SKM-1 treated with dmso at 0.1 percent for 144 hours (cell line): ENCODE measurements at regions not wholly inside any gene's neighbourhood (a gene's known extent, or its start where the extent isn't known, plus 50 kb on each side); places are given as distances from the start of the nearest gene placed in this dataset.

Experiments
- DNase-seq: peaks from one replicate; lab custom pipeline; 2025; ENCODE audit not compliant: unreplicated experiment; lab: John Stamatoyannopoulos, UW

- DNase-seq: no peak
Observed at GRCh38 chr21:22535630-22536029, 1537.4 kb downstream of the NCAM2 start.

- no peak for DNase-seq
Observed at GRCh38 chr21:22536509-22536908, 1538.3 kb downstream of the NCAM2 start.

GRCh38 chr21:22544747-22545146 is 1546.5 kb downstream of the NCAM2 start:
- no peak for DNase-seq

GRCh38 chr21:22552390-22552789 is 1554.2 kb downstream of the NCAM2 start:
- DNase-seq: no peak

- DNase-seq: no peak
Observed at GRCh38 chr21:22554690-22555316, 1556.6 kb downstream of the NCAM2 start.

GRCh38 chr21:22556829-22557228 is 1558.6 kb downstream of the NCAM2 start:
- no peak for DNase-seq

GRCh38 chr21:22561946-22562345 is 1563.7 kb downstream of the NCAM2 start:
- no peak for DNase-seq

- DNase-seq: no peak
Observed at GRCh38 chr21:22573834-22574233, 1575.6 kb downstream of the NCAM2 start.

GRCh38 chr21:22575165-22575584 is 1577.0 kb downstream of the NCAM2 start:
- peak; percentile 51 for DNase-seq

GRCh38 chr21:22579741-22580140 is 1581.5 kb downstream of the NCAM2 start:
- DNase-seq: no peak

- no peak for DNase-seq
Observed at GRCh38 chr21:22582026-22582425, 1583.8 kb downstream of the NCAM2 start.

GRCh38 chr21:22584308-22584707 is 1586.1 kb downstream of the NCAM2 start:
- DNase-seq: no peak

- peak; percentile 46 for DNase-seq
Observed at GRCh38 chr21:22585558-22585957, 1587.3 kb downstream of the NCAM2 start.

- no peak for DNase-seq
Observed at GRCh38 chr21:22597660-22598255, 1599.5 kb downstream of the NCAM2 start.

GRCh38 chr21:22609802-22610201 is 1611.6 kb downstream of the NCAM2 start:
- DNase-seq: peak; percentile 36

GRCh38 chr21:22627911-22628310 is 1629.7 kb downstream of the NCAM2 start:
- DNase-seq: no peak

GRCh38 chr21:22630953-22631465 is 1632.8 kb downstream of the NCAM2 start:
- DNase-seq: no peak

- DNase-seq: no peak
Observed at GRCh38 chr21:22632176-22632575, 1634.0 kb downstream of the NCAM2 start.

- DNase-seq: no peak
Observed at GRCh38 chr21:22649246-22649645, 1651.0 kb downstream of the NCAM2 start.

- no peak for DNase-seq
Observed at GRCh38 chr21:22650226-22650625, 1652.0 kb downstream of the NCAM2 start.

- DNase-seq: no peak
Observed at GRCh38 chr21:22657781-22658180, 1659.6 kb downstream of the NCAM2 start.

- no peak for DNase-seq
Observed at GRCh38 chr21:22670148-22670547, 1671.9 kb downstream of the NCAM2 start.

- no peak for DNase-seq
Observed at GRCh38 chr21:22679207-22679606, 1681.0 kb downstream of the NCAM2 start.
